OCI-LY7 (cell line): ENCODE measurements at regions not wholly inside any gene's neighbourhood (a gene's known extent, or its start where the extent isn't known, plus 50 kb on each side); places are given as distances from the start of the nearest gene placed in this dataset.

ENCODE experiments used
- BruUV-seq: library from RNA; stranded (reverse); fragments of 400-500 nt; replicated peaks from 2 replicates; lab custom pipeline; 2021; lab: Mats Ljungman, UMichigan
- CTCF ChIA-PET: fragments of 300-600 bp; sonication (Branson Sonifier 250); formaldehyde crosslinking; loops from one replicate; lab custom pipeline; 2022; ENCODE audit warnings: antibody characterized with exemption; ENCODE audit not compliant: unreplicated experiment; lab: Charles Lee
- POLR2A ChIA-PET: fragments of 300-600 bp; sonication (Branson Sonifier 250); formaldehyde crosslinking; loops from one replicate; lab custom pipeline; 2022; ENCODE audit warnings: antibody characterized with exemption; lab: Charles Lee
- DNase-seq: peaks from one replicate; pipeline ENCODE4 v3.0.0-alpha.2; 2015; ENCODE audit warnings: low spot score
- H2AFZ ChIP-seq: fragments of 200-600 bp; sonication (generic), shearing (Covaris generic); 2 replicates; pipeline ENCODE4 v1.6.1; 2014; ENCODE audit warnings: mild to moderate bottlenecking, antibody characterized with exemption, low read length, moderate library complexity
- H3K27ac ChIP-seq: fragments of 200-600 bp; sonication (generic); 2 replicates; pipeline ENCODE4 v1.5.1; 2014; ENCODE audit warnings: mixed run types, low read depth, mild to moderate bottlenecking, moderate library complexity, low read length, inconsistent platforms; ENCODE audit not compliant: poor library complexity, severe bottlenecking
- H3K36me3 ChIP-seq: fragments of 200-600 bp; sonication (generic); 2 replicates; pipeline ENCODE4 v1.6.1; 2014; ENCODE audit warnings: mild to moderate bottlenecking, antibody characterized with exemption, low read length, moderate library complexity, mixed read lengths; ENCODE audit not compliant: insufficient read depth
- H3K4me1 ChIP-seq: fragments of 200-600 bp; sonication (generic); 2 replicates; pipeline ENCODE4 v1.5.1; 2014; ENCODE audit warnings: mild to moderate bottlenecking, low read length; ENCODE audit not compliant: insufficient read depth, poor library complexity, severe bottlenecking
- H3K4me2 ChIP-seq: fragments of 200-600 bp; sonication (generic); 2 replicates; pipeline ENCODE4 v1.6.1; 2014; ENCODE audit warnings: mild to moderate bottlenecking, low read length
- H3K4me3 ChIP-seq: fragments of 200-600 bp; sonication (generic); 2 replicates; pipeline ENCODE4 v1.5.1; 2014; ENCODE audit warnings: mild to moderate bottlenecking, low read depth, low read length; ENCODE audit not compliant: poor library complexity, severe bottlenecking
- H3K79me2 ChIP-seq: fragments of 200-600 bp; sonication (generic); 2 replicates; pipeline ENCODE4 v1.6.1; 2016; ENCODE audit warnings: low read depth, mild to moderate bottlenecking, low read length, moderate library complexity, mixed read lengths; ENCODE audit not compliant: insufficient read depth
- H3K9me2 ChIP-seq: fragments of 200-600 bp; sonication (generic); 2 replicates; pipeline ENCODE4 v1.6.1; 2016; ENCODE audit warnings: mild to moderate bottlenecking, low read length, mixed read lengths; ENCODE audit not compliant: insufficient read depth
- H3K9me3 ChIP-seq: fragments of 200-600 bp; sonication (generic); 2 replicates; pipeline ENCODE4 v1.6.1; 2014; ENCODE audit warnings: mild to moderate bottlenecking, mixed run types, low read length, mixed read lengths
- H4K20me1 ChIP-seq: fragments of 200-600 bp; sonication (generic); 2 replicates; pipeline ENCODE4 v1.6.1; 2014; ENCODE audit warnings: mild to moderate bottlenecking, antibody characterized with exemption, low read length, moderate library complexity, mixed read lengths; ENCODE audit not compliant: insufficient read depth
- EZH2phosphoT487 ChIP-seq: fragments of 200-600 bp; sonication (generic); IDR thresholded peaks from 2 replicates; pipeline ENCODE4 v1.6.1; 2018; ENCODE audit warnings: low read depth, borderline replicate concordance, mild to moderate bottlenecking, mixed run types, antibody characterized with exemption, low read length, moderate library complexity, mixed read lengths
- intact Hi-C: fragments of 100-400 bp; cut with micrococcal nuclease; formaldehyde crosslinking; loops from one replicate; pipeline ENCODE4 v1.10.0; 2022; ENCODE audit not compliant: unreplicated experiment
- TF ChIP-seq, protein P1 (sequence below): fragments of 200-600 bp; sonication (generic); conservative IDR thresholded peaks from 2 replicates; pipeline ENCODE4 v1.5.1; 2014; ENCODE audit warnings: mild to moderate bottlenecking, antibody characterized with exemption, low read length, moderate library complexity, mixed read lengths

DNA sequence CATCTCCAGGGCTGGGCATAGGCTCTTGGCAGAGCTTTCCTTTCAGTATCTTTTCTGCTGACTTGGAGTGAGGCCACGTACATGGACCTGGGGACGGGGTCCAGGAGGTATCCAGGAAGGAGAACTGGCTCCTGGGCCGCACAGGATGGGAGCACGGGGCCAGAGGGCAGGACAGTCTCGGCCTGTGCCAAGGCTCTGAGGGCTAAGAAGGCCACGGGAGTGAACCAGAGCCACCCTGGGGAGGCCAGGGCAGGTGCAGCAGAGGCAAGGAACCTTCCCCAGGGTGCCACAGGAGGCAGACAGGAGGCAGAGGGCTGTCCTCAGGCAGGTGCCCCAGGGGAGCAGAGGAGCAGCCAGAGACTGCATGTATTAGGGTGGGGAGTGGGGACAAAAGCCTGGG lies 50.3 kb downstream of the PLXNA1 start:
- ChIA-PET CTCF (no interaction called here), POLR2A (no interaction called here)
- BruUV-seq, result no TSS peak
- no peaks in the 10 kb centered on the region for H3K36me3 ChIP-seq
- H3K4me1 ChIP-seq, result peaks cover 3% of the 10 kb centered on the region
- H3K9me2 ChIP-seq, result no peaks in the 10 kb centered on the region
- intact Hi-C loops, result no loop called here
- DNase-seq, result no peak
- H3K9me3 ChIP-seq, result no peaks in the 10 kb centered on the region
- TF ChIP-seq EZH2phosphoT487, result no peak
- TF ChIP-seq, protein P1, sequence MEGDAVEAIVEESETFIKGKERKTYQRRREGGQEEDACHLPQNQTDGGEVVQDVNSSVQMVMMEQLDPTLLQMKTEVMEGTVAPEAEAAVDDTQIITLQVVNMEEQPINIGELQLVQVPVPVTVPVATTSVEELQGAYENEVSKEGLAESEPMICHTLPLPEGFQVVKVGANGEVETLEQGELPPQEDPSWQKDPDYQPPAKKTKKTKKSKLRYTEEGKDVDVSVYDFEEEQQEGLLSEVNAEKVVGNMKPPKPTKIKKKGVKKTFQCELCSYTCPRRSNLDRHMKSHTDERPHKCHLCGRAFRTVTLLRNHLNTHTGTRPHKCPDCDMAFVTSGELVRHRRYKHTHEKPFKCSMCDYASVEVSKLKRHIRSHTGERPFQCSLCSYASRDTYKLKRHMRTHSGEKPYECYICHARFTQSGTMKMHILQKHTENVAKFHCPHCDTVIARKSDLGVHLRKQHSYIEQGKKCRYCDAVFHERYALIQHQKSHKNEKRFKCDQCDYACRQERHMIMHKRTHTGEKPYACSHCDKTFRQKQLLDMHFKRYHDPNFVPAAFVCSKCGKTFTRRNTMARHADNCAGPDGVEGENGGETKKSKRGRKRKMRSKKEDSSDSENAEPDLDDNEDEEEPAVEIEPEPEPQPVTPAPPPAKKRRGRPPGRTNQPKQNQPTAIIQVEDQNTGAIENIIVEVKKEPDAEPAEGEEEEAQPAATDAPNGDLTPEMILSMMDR, result no peak
- H3K4me3 ChIP-seq, result no peak overlapping the region
- H4K20me1 ChIP-seq, result no peaks in the 10 kb centered on the region
- H2AFZ ChIP-seq, result no peak overlapping the region
- H3K27ac ChIP-seq, result no peak overlapping the region
- no peaks in the 10 kb centered on the region for H3K79me2 ChIP-seq
- H3K4me2 ChIP-seq, result no peak overlapping the region

DNA sequence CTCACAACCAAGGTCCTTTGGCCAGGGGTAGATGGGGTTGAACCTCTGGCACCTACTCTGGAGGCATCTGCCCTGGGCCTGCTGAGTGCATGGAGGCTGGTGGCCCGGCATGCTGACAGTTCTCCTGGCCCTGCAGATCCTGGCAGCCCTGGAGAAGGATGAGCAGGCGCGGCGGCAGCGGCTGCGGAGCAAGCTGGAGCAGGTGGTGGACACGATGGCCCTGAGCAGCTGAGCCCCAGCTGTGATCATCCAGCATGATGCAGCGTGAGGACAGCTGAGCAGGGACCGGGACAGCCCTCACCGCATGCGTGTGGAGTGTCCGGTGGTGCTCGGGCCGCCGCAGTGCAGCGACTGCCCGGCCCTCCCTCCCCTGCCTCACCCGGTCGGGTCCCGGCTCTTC lies 50.9 kb downstream of the PLXNA1 start:
- intact Hi-C loops, result no loop called here
- H3K9me3 ChIP-seq, result no peaks in the 10 kb centered on the region
- H3K4me1 ChIP-seq, result peaks cover 3% of the 10 kb centered on the region
- no peak overlapping the region for H3K4me2 ChIP-seq
- no TSS peak for BruUV-seq
- CTCF ChIA-PET, result no interaction called here
- H3K79me2 ChIP-seq, result no peaks in the 10 kb centered on the region
- H3K27ac ChIP-seq, result no peak overlapping the region
- no peak overlapping the region for H2AFZ ChIP-seq
- H3K36me3 ChIP-seq, result no peaks in the 10 kb centered on the region
- H4K20me1 ChIP-seq, result no peaks in the 10 kb centered on the region
- no peak for DNase-seq
- H3K9me2 ChIP-seq, result no peaks in the 10 kb centered on the region
- no peak overlapping the region for H3K4me3 ChIP-seq
- TF ChIP-seq, protein P1, result no peak
- POLR2A ChIA-PET, result no interaction called here

DNA sequence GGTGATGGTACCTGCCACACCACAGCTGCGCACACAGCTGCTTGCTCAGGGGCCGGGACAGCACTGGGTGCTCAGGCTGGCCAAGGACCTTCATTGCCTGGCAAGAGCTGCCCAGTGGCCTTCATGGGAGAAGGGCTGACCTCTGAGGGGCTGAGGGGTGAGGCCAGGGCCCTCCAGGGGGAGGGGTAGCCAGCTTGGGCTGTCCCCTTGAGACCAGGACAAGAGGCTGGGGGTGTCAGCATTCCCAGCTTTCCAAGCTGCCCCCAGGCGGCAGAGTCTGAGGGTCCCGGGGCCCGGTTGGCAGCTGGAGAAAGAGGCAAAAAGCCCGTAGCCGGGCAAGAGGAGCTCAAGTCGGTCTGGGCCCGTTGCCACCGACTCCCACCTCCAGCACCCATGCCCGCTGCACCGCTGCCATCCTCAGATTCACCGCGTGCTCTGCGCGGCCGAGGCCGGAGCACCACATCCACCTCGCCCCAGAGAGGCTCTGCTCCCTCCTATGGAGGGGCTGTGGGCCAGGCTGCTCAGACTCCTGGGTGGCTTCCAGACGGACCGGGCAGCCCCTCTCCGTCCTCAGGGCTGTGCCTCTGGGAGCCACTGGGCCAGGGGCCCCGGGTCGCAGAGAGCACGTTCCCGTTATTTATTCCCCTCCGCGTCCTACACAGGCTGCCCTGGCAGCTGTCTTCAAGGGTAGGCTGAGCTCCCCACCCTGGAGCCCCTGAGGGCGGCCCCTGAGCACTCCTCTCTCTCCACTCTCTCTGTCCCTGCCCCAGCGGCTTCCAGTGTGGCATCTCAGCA lies 51.5 kb downstream of the PLXNA1 start:
- Histone ChIP-seq H3K36me3 (no peaks in the 10 kb centered on the region), H3K4me3 (no peak overlapping the region), H3K9me2 (no peaks in the 10 kb centered on the region), H2AFZ (no peak overlapping the region), H4K20me1 (no peaks in the 10 kb centered on the region), H3K4me2 (no peak overlapping the region), H3K79me2 (no peaks in the 10 kb centered on the region), H3K27ac (no peak overlapping the region), H3K4me1 (peaks cover 3% of the 10 kb centered on the region), H3K9me3 (no peaks in the 10 kb centered on the region)
- ChIA-PET CTCF (no interaction called here), POLR2A (no interaction called here)
- TF ChIP-seq, protein P1, result no peak
- TF ChIP-seq EZH2phosphoT487, result no peak
- no TSS peak for BruUV-seq
- intact Hi-C loops, result no loop called here
- no peak for DNase-seq
